GM12865 (cell line): ENCODE measurements at regions not wholly inside any gene's neighbourhood (a gene's known extent, or its start where the extent isn't known, plus 50 kb on each side); places are given as distances from the start of the nearest gene placed in this dataset.

Experiments used
- DNase-seq: peaks from one replicate; pipeline ENCODE4 v3.0.0; 2010; ENCODE audit warnings: low read depth
- H3K4me3 ChIP-seq: 2 replicates; pipeline ENCODE4 v1.5.1; 2011; ENCODE audit warnings: mild to moderate bottlenecking, low read depth, low read length, control low read depth
- CTCF ChIP-seq: IDR thresholded peaks from 2 replicates; pipeline ENCODE4 v1.5.1; 2011; ENCODE audit warnings: low read length, control low read depth, low read depth, inconsistent platforms; ENCODE audit not compliant: insufficient read depth; ENCODE audit errors: missing control alignments

- no peak for DNase-seq
- TF ChIP-seq CTCF: no peak
- no peak overlapping the region for H3K4me3 ChIP-seq
Observed at GRCh38 chr11:91854171-91854570, 370.4 kb upstream of the FAT3 start.

- no peak for DNase-seq
- TF ChIP-seq CTCF: no peak
- H3K4me3 ChIP-seq: no peak overlapping the region
Observed at GRCh38 chr11:91851908-91852307, 372.7 kb upstream of the FAT3 start.

- TF ChIP-seq CTCF: no peak
- H3K4me3 ChIP-seq: no peak overlapping the region
- DNase-seq: no peak
Observed at GRCh38 chr11:91850533-91851275, 373.9 kb upstream of the FAT3 start.

GRCh38 chr11:91850021-91850420, 374.6 kb upstream of the FAT3 start:
- no peak overlapping the region for H3K4me3 ChIP-seq
- no peak for DNase-seq
- no peak for TF ChIP-seq CTCF

GRCh38 chr11:91846649-91847048, 378.0 kb upstream of the FAT3 start:
- TF ChIP-seq CTCF: no peak
- H3K4me3 ChIP-seq: no peak overlapping the region
- no peak for DNase-seq

GRCh38 chr11:91846002-91846401, 378.6 kb upstream of the FAT3 start:
- no peak for TF ChIP-seq CTCF
- H3K4me3 ChIP-seq: no peak overlapping the region
- no peak for DNase-seq

GRCh38 chr11:91840640-91841240, 383.9 kb upstream of the FAT3 start:
- DNase-seq: no peak
- no peak overlapping the region for H3K4me3 ChIP-seq
- TF ChIP-seq CTCF: no peak
